Large intestine (tissue), 3 donors: ENCODE measurements at regions not wholly inside any gene's neighbourhood (a gene's known extent, or its start where the extent isn't known, plus 50 kb on each side); places are given as distances from the start of the nearest gene placed in this dataset.

Source experiments
- DNase-seq, 2 donors: peaks; one replicate each; pipeline versions ENCODE4 v3.0.0 to v3.0.0-alpha.2; 2013
- H3K27ac ChIP-seq: one replicate; pipeline ENCODE4 v1.5.1; 2013; ENCODE audit warnings: low read length
- H3K27me3 ChIP-seq: 2 replicates; pipeline ENCODE4 v1.6.1; 2013; ENCODE audit warnings: low read length; ENCODE audit not compliant: control insufficient read depth, insufficient read depth
- H3K36me3 ChIP-seq: 2 replicates; pipeline ENCODE4 v1.6.1; 2013; ENCODE audit warnings: low read length; ENCODE audit not compliant: control insufficient read depth, insufficient read depth
- H3K4me1 ChIP-seq: one replicate; pipeline ENCODE4 v1.6.1; 2013; ENCODE audit warnings: low read length; ENCODE audit not compliant: control insufficient read depth, insufficient read depth
- H3K4me3 ChIP-seq: one replicate; pipeline ENCODE4 v1.5.1; 2013; ENCODE audit warnings: low read length
- H3K9me3 ChIP-seq: one replicate; pipeline ENCODE4 v1.6.1; 2013; ENCODE audit warnings: mild to moderate bottlenecking, low read depth, low read length, moderate library complexity; ENCODE audit not compliant: control insufficient read depth
- WGBS: methylation state at CpG from one replicate; pipeline ENCODE4 v1.1.5; 2013; ENCODE audit warnings: low lambda C conversion rate; ENCODE audit not compliant: insufficient coverage; 5-methylcytosine and 5-hydroxymethylcytosine counted together

DNA sequence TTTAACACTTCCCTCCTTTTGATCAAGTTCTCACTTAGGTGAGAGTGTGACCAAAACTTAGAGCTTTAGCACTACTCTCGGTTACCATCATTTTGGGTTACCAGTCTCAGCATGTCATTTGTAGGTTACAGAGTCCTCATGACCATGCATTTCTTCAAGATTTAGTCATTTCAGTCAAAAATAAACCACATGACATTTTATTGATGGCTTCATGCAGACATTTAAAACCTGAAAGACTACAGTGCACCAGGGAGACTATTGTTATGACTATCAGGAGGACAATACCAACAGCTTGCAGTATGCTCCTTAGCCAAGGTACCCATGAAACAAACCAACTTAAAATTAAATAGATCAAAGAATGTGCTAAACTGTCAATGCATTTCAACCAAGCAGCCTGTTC, 498.1 kb upstream of the FSTL5 start:
- H3K27me3 ChIP-seq = no peaks in the 10 kb centered on the region
- H3K4me3 ChIP-seq = no peak overlapping the region
- no peaks in the 10 kb centered on the region for H3K36me3 ChIP-seq
- DNase-seq = no peak
- H3K27ac ChIP-seq = no peak overlapping the region
- H3K9me3 ChIP-seq = peaks cover 4% of the 10 kb centered on the region
- WGBS = no CpG with 5 or more reads among the region's 1 CpG
- no peaks in the 10 kb centered on the region for H3K4me1 ChIP-seq

DNA sequence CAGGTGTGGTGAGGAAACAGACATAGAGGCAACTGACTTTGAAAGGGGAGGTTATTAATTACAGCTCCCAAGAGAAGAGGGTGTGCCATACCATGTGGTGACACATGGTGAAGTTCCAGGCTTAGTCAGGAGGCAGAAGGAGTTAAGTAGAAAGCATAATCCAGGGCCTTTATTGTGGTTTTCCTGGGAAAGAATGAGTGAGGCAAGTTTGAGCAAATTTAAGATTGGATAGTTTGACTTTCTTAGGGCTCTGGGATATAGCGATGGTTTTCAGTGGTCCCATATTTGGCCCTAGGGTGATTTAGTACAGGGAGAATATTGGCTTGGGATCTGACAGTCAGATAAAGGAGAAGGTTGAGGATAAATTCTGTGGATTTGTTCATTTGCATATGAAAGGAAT, 495.9 kb upstream of the FSTL5 start:
- DNase-seq = peak in 1 of 2 donors; percentile 2
- WGBS = 100% methylated on average over 1 of the region's 1 CpG
- Histone ChIP-seq H3K27me3 (no peaks in the 10 kb centered on the region), H3K36me3 (no peaks in the 10 kb centered on the region), H3K27ac (no peak overlapping the region), H3K4me1 (no peaks in the 10 kb centered on the region), H3K9me3 (no peaks in the 10 kb centered on the region), H3K4me3 (no peak overlapping the region)

- Histone ChIP-seq H3K9me3 (no peaks in the 10 kb centered on the region), H3K27ac (peak overlapping the region; percentile 24), H3K36me3 (no peaks in the 10 kb centered on the region), H3K4me1 (no peaks in the 10 kb centered on the region), H3K4me3 (no peak overlapping the region), H3K27me3 (no peaks in the 10 kb centered on the region)
- WGBS = 100% methylated on average over 1 of the region's 1 CpG
- peak; percentile 64 to 77 for DNase-seq
Observed at GRCh38 chr4:162657966-162658365, 494.2 kb upstream of the FSTL5 start.

DNA sequence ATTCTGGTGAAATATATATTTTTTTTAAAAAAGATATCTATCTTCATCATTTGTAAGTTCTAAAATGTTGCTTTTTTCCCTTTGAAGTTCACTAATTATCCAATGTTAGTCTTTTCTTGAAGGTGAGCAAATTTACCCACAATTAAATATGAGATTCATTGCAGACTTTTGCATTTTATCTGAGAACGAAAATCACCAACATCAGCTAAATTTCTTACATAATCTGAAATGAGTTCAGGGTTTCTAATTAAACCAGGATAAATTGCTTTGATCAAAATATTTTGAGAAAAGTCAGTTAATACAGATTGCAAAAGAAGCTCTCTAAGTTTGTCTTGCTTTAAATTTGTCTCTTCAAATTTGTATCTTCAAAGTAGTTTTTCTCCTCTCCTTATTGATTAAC, 486.4 kb upstream of the FSTL5 start:
- H3K27ac ChIP-seq = no peak overlapping the region
- H3K36me3 ChIP-seq = no peaks in the 10 kb centered on the region
- WGBS = 83% methylated on average over 1 of the region's 1 CpG
- DNase-seq = no peak
- H3K4me3 ChIP-seq = no peak overlapping the region
- no peaks in the 10 kb centered on the region for H3K27me3 ChIP-seq
- no peaks in the 10 kb centered on the region for H3K9me3 ChIP-seq
- no peaks in the 10 kb centered on the region for H3K4me1 ChIP-seq

DNA sequence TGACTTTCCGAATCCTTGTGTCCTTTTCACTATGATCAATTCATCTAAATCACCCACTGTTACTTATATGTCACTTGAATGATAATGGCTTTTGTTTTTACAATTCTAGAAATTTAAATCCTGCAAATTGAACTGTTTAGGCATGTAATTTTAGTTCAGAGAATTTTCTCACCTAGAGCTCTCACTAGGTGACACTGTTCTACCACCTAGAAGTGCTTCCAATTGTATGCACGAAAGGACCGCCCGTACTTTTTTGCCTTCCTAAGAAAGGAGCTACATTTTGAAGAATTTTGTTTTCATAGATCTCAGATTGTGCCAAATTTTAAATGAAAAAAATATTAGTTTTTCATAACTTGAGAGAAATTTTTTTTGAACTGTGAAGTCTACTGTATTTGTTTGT, 481.6 kb upstream of the FSTL5 start:
- WGBS = 100% methylated on average over 1 of the region's 4 CpGs

DNA sequence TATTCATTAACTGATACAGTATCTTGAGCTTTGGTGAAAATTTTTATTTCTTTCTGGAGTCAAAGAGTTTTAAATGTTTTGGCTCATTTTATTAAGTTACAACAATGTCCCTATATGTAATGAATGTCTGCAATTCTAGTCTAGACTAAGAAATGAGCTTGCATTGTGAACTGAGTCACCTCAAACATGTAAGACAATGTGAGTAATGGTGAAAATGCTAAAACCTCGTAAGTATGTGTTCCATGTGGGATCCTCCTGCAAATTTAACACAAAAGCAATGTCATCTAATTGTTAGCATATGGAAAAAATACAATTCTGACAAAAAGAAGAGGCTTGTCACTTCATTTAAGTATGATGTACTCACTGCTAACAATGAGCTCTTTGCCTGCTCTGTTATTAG, 480.5 kb upstream of the FSTL5 start:
- WGBS = 60% methylated on average over 1 of the region's 1 CpG
- DNase-seq = no peak
- no peaks in the 10 kb centered on the region for H3K9me3 ChIP-seq
- no peaks in the 10 kb centered on the region for H3K4me1 ChIP-seq
- no peak overlapping the region for H3K27ac ChIP-seq
- H3K4me3 ChIP-seq = no peak overlapping the region
- no peaks in the 10 kb centered on the region for H3K36me3 ChIP-seq
- H3K27me3 ChIP-seq = no peaks in the 10 kb centered on the region

More for the DNA sequence above, 481.6 kb upstream of the FSTL5 start:
- no peak overlapping the region for H3K27ac ChIP-seq
- H3K27me3 ChIP-seq = no peaks in the 10 kb centered on the region
- no peaks in the 10 kb centered on the region for H3K4me1 ChIP-seq
- DNase-seq = no peak
- no peak overlapping the region for H3K4me3 ChIP-seq
- no peaks in the 10 kb centered on the region for H3K9me3 ChIP-seq
- no peaks in the 10 kb centered on the region for H3K36me3 ChIP-seq

DNA sequence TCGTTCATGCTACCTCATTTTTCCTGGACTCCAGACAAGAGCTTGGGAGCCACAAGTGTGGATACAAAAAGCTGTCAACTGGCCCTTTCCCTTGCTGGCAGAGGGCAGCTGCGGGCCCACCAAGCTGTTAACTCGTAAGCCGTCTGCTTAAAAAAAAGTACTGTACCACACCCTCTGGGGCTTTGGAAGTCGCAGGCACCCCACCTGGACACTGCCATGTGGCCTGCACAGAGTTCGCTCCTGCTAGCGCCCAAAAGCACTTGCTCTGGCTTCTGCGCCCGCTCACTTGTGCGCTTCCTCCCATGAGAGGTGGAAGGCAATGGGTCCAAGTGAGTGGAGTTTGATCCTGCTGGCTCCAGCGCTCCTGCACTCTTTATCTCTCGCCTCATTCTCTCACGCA, 476.4 kb upstream of the FSTL5 start:
- no peak overlapping the region for H3K4me3 ChIP-seq
- no peaks in the 10 kb centered on the region for H3K9me3 ChIP-seq
- no CpG with 5 or more reads among the region's 13 CpGs for WGBS
- H3K36me3 ChIP-seq = no peaks in the 10 kb centered on the region
- no peak overlapping the region for H3K27ac ChIP-seq
- no peaks in the 10 kb centered on the region for H3K4me1 ChIP-seq
- no peaks in the 10 kb centered on the region for H3K27me3 ChIP-seq
- no peak for DNase-seq

DNA sequence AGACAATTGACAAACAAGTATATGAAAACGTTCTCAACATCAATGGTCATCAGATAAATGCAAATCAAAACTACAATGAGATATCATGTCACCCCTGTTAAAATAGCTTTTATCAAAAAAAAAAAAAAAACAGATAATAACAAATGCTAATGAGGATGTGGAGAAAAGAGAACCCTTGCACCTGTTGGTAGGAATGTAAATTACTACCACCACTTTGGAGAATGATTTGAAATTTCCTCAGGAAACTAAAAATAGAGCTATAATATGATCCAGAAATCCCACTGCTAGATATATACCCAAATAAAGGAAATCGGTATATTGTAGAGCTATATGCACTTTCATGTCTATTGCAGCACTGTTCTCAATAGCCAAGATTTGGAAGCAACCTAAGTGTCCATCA, 470.6 kb upstream of the FSTL5 start:
- Histone ChIP-seq H3K4me3 (no peak overlapping the region), H3K36me3 (no peaks in the 10 kb centered on the region), H3K27ac (no peak overlapping the region), H3K9me3 (no peaks in the 10 kb centered on the region), H3K27me3 (no peaks in the 10 kb centered on the region), H3K4me1 (no peaks in the 10 kb centered on the region)
- DNase-seq = no peak
- 67% methylated on average over 1 of the region's 2 CpGs for WGBS

- WGBS = 80% methylated on average over 1 of the region's 2 CpGs
- no peak for DNase-seq
- Histone ChIP-seq H3K9me3 (no peaks in the 10 kb centered on the region), H3K4me3 (no peak overlapping the region), H3K4me1 (no peaks in the 10 kb centered on the region), H3K27me3 (no peaks in the 10 kb centered on the region), H3K36me3 (no peaks in the 10 kb centered on the region), H3K27ac (no peak overlapping the region)
Observed at GRCh38 chr4:162622664-162623063, 458.9 kb upstream of the FSTL5 start.

DNA sequence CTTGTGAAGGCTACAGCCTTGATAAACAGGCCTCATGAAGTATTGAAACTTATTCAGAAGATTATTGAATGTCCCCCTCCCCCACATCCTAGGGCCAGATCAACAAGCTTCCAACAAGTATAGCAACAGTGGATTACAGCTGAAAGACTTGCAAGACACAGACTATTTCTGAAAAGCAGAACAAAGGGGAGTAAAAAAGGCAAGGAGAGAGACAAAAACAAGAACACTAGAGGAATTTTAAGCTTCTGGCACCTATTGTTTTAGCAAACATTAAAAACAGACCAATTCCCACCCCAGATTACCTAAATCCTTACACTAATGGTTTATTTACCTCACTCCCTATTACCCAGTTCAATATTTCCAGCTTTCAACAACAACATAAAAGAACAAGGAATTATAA, 446.3 kb upstream of the FSTL5 start:
- DNase-seq = no peak
- no peaks in the 10 kb centered on the region for H3K27me3 ChIP-seq
- H3K4me1 ChIP-seq = no peaks in the 10 kb centered on the region
- H3K36me3 ChIP-seq = no peaks in the 10 kb centered on the region
- no peak overlapping the region for H3K27ac ChIP-seq
- no peak overlapping the region for H3K4me3 ChIP-seq
- no peaks in the 10 kb centered on the region for H3K9me3 ChIP-seq

GRCh38 chr4:162586266-162586665, 422.5 kb upstream of the FSTL5 start:
- DNase-seq = no peak
- Histone ChIP-seq H3K36me3 (no peaks in the 10 kb centered on the region), H3K9me3 (no peaks in the 10 kb centered on the region), H3K4me1 (no peaks in the 10 kb centered on the region), H3K27ac (no peak overlapping the region), H3K27me3 (no peaks in the 10 kb centered on the region), H3K4me3 (no peak overlapping the region)
- WGBS = 100% methylated on average over 1 of the region's 1 CpG
